Fibroblast of the aortic adventitia (primary cell): ENCODE measurements at regions not wholly inside any gene's neighbourhood (a gene's known extent, or its start where the extent isn't known, plus 50 kb on each side); places are given as distances from the start of the nearest gene placed in this dataset.
"Not testable (repeated sequence)": the region's sequence is repeated elsewhere in the genome, so short reads cannot be mapped to it uniquely, and the experiment has no call there.

Experiments
- DNase-seq: peaks from one replicate; pipeline ENCODE4 v3.0.0-alpha.2; 2010; ENCODE audit warnings: low read depth
- H3K4me3 ChIP-seq: 2 replicates; pipeline ENCODE4 v1.5.1; 2011; ENCODE audit warnings: low read depth, mild to moderate bottlenecking, control low read depth, low read length, moderate library complexity
- TF ChIP-seq, protein P1 (sequence below): IDR thresholded peaks from 2 replicates; pipeline ENCODE4 v1.5.1; 2011; ENCODE audit warnings: mild to moderate bottlenecking, low read length, control low read depth, inconsistent platforms; ENCODE audit not compliant: insufficient read depth

DNA sequence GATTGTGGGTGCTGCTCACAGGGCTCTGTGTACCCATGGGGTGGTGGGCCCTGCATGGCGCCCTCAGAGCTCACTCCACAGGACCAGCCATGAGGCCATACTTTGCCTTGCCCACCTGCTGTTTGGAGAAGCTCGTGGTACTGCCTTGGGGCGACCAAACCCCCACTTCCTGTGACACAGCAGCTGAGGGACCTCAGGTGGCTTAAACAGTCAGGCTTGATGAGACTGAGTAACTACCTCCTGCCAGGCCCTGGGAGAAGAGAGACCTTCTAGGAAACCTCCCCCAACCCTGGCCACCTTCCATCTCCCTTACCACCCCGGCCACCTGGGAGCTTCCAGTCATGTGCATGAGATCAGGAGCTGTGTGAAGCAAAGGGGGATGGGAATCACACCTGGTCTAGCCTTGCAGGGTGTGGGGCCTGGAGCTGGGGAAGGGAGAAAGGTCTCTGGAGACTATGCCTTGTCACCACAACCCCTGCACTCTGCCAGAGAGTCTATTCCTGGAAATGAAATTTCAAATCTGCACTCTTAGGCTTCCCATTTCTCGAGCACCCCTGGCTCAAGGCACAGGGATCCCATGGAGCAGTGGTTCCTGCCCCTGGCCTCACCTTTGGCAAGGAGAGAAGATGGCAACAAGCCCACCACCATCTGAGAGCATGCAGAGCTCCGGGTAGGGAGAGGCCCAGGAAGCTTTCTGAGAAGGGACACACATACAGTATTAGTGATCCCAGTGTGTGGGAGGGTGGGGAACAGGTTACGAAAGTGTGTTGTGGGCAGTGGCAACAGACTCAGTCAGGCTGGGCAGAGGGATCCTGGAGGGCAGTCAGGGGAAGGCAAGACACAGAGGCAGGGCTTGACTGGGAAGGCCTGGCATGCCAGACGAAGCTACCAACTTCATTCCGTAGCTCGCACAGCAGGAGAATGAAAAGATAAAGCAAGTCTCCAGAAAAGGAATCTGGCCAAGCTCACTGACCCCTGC lies 125.0 kb downstream of the URI1 start:
- DNase-seq = no peak
- no peak overlapping the region for H3K4me3 ChIP-seq
- TF ChIP-seq, protein P1, sequence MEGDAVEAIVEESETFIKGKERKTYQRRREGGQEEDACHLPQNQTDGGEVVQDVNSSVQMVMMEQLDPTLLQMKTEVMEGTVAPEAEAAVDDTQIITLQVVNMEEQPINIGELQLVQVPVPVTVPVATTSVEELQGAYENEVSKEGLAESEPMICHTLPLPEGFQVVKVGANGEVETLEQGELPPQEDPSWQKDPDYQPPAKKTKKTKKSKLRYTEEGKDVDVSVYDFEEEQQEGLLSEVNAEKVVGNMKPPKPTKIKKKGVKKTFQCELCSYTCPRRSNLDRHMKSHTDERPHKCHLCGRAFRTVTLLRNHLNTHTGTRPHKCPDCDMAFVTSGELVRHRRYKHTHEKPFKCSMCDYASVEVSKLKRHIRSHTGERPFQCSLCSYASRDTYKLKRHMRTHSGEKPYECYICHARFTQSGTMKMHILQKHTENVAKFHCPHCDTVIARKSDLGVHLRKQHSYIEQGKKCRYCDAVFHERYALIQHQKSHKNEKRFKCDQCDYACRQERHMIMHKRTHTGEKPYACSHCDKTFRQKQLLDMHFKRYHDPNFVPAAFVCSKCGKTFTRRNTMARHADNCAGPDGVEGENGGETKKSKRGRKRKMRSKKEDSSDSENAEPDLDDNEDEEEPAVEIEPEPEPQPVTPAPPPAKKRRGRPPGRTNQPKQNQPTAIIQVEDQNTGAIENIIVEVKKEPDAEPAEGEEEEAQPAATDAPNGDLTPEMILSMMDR = no peak

DNA sequence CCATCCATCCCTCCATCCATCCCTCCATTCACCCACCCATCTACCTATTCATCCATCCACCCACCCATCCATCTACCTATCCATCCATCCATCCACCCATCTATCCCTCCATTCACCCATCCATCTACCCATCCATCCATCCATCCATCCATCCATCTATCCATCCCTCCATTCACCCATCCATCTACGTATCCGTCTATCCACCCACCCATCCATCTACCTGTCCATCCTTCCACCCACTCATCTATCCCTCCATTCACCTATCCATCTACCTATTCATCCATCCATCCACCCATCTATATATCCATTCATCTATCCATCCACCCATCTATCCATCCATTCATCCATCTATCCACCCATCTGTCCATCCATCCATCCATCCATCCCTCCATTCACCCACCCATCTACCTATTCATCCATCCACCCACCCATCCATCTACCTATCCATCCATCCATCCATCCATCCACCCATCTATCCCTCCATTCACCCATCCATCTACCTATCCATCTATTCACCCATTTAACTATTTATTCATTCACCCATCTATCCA lies 126.0 kb downstream of the URI1 start:
- H3K4me3 ChIP-seq = not testable (repeated sequence)

DNA sequence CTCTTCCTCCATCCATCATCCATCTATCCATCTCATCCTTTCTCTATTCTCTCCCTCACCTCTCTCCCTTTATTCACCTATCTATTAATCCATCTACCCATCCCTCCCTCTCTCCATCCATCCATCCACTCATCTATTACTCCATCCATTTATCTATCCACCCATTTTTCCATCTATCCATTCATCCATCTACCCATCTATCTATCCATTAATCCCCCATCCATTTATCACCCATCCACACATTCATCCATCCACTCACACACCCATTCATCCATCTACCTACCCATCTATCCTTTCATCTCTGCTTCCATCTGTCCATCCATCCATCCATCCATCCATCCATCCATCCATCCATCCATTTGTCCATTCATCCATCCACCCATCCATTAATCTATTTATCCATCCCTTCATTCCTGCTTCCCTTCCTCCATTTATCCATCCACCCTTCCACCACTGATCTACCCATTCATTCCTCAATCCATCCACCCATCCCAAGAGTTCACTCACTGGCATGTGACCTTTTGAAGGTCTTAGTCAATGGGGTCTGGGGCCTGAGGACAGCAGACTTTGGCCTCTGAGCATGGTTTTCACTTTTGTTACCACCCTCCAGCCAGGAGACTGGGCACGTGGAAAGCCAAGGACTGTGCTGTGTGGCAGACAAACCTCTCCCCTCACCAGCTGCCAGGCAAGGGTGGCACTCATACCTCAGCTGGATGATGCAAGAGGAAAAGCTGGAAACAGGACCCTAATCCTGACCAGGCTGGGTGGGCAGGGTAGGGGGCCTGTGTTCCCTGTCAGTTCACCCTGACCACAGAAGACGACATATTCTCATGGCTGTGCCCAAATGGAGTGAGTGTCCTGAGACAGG lies 126.7 kb downstream of the URI1 start:
- no peak overlapping the region for H3K4me3 ChIP-seq
- TF ChIP-seq, protein P1 = no peak
- no peak for DNase-seq

More for the DNA sequence above, 126.0 kb downstream of the URI1 start:
- DNase-seq = not testable (repeated sequence)

DNA sequence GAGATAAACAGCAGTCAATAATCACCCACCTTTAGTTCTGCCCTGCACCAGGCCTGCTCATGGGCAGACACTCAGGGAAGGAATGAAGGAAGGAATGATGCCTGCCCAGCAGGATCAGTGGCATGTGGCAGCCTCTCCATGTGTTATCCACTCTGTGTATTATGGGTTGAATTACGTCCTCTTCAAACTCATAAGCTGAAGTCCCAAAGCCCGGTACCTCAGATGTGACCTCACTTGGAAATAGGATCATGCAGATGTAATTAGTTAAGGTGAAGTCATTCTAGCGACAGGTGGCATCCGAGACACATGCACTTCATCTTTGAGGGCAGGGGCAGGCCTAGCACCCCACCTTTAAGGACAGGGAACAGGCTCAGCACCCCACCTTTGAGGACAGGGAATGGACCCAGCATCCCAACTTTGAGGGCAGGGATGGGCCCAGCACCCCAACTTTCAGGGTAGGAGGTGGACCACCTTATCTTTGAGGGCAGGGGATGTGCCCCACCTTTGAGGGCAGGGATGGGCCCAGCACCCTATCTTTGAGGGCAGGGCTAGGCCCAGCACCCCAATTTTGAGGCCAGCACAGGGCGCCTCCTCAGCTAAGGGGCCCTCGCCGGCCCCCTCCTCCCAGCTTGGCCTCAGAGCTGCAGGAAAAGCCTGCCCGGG lies 127.6 kb downstream of the URI1 start:
- no peak overlapping the region for H3K4me3 ChIP-seq
- DNase-seq = no peak
- TF ChIP-seq, protein P1 = no peak

DNA sequence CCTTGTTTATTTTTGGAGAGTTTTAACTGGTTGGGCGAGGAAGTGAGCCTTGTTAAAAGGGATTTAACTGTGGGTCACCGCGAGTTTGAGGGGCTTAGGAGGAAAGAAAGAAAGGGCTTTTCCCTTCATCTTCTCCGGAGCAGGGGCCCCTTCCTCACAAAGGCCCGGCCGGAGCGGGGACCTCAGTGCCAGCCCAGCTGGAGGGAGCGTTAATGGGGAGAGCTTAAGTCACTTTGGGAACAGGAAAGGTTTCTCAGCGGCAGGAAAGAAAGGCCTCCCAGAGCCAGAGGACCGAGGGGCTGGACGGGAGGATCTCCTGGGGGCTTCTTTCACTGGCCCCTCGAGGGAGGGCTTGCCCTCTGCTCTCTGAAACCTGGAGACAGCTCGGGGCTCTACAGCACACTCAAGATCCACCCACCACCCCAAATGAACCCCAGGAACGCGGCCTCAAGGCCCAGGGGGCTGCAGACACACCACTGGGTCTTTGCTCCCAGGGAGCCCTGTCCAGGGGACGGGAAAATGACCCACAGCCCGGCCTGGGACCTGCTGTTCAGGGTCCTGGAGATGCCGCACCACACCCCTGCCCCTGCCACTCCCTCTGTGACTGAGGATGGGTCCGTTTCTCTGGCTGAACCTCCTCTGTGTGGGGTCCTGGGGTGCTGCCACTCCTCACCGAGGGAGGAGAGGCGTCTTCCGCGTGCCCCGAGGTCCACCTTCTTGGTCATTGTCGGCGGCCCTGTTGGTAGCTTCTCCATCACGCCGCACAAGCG lies 128.3 kb downstream of the URI1 start:
- TF ChIP-seq, protein P1 = no peak
- DNase-seq = no peak
- no peak overlapping the region for H3K4me3 ChIP-seq

DNA sequence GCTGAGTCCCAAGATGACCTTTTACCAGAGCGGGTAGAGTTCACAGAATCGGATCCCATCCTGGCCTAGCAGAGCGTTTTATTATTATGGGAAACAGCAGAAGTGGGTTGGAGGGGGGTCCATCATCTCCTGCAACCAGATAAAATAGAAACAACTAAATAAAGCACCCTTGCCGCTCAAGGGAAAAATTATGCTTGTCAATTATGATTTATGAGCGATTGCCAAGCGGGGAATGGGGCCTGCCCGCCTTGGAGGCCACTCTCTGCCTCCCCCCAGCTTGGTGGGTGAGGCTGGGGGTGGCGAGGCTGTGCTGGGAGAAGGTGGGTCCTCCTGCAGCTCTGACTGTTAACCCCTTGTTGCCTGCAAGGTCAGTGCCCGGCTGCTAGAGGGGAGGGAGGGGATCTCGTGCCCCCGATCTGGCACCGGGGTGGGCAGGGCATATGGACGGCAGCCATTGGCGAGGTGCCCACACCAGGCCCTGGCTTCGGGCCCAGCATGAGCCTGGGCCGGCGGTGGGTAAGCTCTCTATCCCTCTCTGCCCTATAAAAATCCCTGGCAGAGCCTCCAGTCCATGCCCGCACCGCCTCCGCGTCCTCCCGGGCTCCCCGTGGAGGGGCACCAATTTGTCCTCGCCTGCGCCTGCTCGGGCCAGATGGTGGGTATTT lies 129.1 kb downstream of the URI1 start:
- H3K4me3 ChIP-seq = no peak overlapping the region
- no peak for DNase-seq
- TF ChIP-seq, protein P1 = no peak
